Activated naive CD4-positive, alpha-beta T cell (primary cell): ENCODE measurements at regions not wholly inside any gene's neighbourhood (a gene's known extent, or its start where the extent isn't known, plus 50 kb on each side); places are given as distances from the start of the nearest gene placed in this dataset.
A peak's percentile ranks its signal among the peaks of the same experiment; 100 is the strongest.
"Not testable (repeated sequence)": the region's sequence is repeated elsewhere in the genome, so short reads cannot be mapped to it uniquely, and the experiment has no call there.

ENCODE experiments used
- DNase-seq, 4 experiments: peaks; one replicate each; lab custom pipeline; 2025; lab: John Stamatoyannopoulos, UW

GRCh38 chr3:130151555-130151954 lies 69.9 kb downstream of the ALG1L2 start:
- DNase-seq = not testable (repeated sequence)

- DNase-seq = not testable (repeated sequence)
These were observed 71.6 kb downstream of the ALG1L2 start for GRCh38 chr3:130153247-130153646.

DNA sequence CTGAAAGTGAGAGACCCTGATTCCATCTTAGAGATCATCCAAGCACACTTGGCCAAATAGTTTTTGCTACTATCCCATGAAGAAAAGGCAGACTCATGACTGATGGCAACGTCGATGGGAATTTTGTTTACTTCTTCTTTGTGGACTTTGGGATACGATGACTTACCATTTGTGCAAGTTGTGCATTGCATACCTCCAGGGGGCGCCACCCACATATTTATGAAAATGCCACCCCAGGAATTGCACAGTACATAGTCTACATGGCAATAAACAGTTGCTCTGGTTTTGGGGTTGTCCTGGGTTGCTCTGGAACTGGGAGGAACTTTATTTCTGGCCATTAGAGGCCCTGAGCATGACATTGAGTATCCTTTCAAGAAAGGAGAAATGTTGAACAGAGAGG lies 73.8 kb downstream of the ALG1L2 start:
- not testable (repeated sequence) for DNase-seq

DNA sequence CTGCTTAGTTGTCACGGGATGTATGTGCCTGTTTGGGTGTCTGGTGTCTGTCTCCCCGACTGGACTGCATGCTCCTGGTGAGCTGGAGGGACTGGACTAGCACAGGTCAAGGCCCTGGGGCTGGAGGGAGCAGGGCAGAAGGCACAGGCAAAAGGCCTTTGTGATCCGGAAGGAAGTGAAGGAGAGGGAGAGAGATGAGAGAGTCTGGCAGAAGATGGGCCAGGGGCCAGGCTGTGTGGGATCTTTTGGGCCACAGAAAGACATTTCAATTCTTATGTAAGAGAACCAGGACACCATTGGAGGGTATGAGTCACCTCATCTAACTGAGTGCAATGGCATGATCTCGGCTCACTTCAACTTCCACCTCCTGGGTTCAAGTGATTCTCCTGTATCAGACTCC lies 85.2 kb downstream of the ALG1L2 start:
- DNase-seq = not testable (repeated sequence)

DNA sequence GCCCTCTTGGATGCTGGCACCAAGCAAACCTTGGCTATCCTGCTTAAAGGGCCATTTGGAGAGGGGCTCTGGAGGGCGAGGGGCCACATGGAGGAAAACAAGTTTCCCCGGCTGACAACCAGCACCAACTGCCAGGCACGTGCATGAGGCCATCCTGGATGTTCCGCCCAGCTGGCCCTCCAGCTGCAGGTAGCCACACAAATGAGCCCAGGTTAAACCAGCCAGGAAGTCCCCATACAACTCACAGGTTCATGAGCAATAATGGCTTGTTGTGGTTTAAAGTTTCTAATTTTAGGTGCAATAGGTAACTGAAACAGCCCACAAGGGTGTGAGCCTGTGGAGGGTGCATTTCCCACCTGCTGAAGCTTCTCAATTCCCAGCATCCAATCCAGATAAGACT lies 93.6 kb downstream of the ALG1L2 start:
- DNase-seq = not testable (repeated sequence)

DNA sequence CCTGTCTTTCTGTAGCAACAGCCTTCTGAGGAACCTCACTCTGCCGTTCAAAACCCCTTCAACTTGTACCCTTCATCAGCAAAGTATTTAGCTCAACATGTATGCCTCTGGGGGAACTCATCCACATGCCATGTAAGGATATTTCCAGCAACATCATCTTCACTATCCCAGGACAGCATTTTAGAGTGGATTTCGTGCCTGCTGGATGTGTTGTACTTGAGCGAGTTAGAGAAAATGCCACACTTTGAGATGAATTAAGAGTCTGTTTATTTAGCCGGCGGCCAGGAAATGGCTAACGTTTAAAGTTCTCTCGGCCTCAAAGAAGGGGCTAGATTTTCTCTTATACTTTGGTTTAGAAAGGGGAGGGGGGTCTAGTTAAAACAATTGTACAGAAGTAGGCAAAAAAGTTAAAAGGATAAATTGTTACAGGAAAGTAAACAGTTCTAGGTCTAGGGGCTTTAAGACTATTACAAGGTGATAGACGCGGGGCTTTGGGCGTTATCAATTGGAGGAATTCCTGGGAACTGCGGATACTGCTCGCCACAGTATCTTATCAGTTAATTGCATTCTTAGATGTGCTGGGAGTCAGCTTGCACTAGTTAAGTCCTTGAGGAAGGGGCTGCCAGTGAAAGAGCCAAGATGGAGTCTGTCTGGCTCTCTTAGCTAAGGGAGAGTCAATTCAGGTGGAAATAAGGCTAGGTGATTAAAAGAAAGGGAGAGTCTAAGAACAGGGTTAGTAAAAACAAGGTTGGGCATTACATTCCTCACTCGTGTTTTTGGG lies 95.0 kb downstream of the ALG1L2 start:
- not testable (repeated sequence) for DNase-seq

GRCh38 chr3:130178835-130179234 lies 97.2 kb downstream of the ALG1L2 start:
- DNase-seq = not testable (repeated sequence)

GRCh38 chr3:130179353-130179970 lies 97.8 kb downstream of the ALG1L2 start:
- peak in 2 of 4 experiments; percentile 10 to 15 for DNase-seq

GRCh38 chr3:130182475-130182874 lies 100.8 kb downstream of the ALG1L2 start:
- not testable (repeated sequence) for DNase-seq

DNA sequence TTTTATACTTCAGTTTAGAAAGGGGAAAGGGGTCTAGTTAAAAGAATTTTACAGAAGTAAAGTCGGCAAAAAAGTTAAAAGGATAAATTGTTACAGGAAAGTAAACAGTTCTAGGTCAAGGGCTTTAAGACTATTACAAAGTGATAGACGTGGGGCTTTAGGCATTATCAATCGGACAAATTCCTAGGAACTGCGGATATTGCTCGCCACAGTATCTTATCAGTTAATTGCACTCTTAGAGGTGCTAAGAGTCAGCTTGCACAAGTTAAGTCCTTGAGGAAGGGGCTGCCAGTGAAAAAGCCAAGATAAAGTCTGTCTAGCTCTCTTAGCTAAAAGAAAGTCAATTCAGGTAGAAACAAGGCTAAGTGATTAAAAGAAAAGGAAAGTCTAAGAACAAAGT lies 102.1 kb downstream of the ALG1L2 start:
- DNase-seq = not testable (repeated sequence)

GRCh38 chr3:130184152-130185024 lies 102.8 kb downstream of the ALG1L2 start:
- not testable (repeated sequence) for DNase-seq

- DNase-seq = not testable (repeated sequence)
These were observed 119.6 kb downstream of the ALG1L2 start for GRCh38 chr3:130201272-130201671.

DNA sequence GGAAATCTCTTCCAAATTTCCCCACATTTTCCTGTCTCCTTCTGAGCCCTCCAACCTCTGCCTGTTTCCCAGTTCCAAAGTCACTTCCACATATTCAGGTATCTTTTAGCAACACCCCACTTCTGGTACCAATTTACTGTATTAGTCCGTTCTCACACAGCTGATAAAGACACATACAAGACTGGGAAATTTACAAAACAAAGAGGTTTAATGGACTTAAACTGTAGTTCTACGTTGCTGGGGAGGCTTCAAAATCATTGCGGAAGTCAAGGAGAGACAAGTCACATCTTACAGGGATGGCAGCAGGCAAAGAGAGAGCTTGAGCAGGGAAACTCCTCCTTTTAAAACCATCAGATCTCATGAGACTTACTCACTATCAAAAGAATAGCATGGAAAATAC lies 122.0 kb downstream of the ALG1L2 start:
- DNase-seq = not testable (repeated sequence)

DNA sequence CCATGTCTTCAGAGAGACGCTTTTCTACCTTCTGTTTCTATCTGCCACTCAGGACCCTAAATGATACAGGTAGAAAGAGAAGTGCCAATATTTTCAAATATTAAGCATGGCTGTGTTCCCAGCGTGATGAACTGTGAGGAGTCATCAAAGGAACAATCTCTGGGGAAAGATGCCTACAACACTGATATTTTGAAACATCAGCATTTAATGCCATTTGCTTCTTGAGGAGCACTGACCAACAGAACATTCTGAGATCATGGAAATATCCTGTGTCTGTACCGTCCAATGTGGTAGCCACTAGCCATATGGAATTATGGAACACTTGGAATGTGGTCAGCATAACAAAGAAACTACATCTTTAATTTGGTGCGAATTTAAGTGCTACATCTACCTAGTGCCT lies 117.9 kb upstream of the COL6A5 start:
- DNase-seq = no peak

GRCh38 chr3:130242850-130243569 lies 102.5 kb upstream of the COL6A5 start:
- DNase-seq = no peak

DNA sequence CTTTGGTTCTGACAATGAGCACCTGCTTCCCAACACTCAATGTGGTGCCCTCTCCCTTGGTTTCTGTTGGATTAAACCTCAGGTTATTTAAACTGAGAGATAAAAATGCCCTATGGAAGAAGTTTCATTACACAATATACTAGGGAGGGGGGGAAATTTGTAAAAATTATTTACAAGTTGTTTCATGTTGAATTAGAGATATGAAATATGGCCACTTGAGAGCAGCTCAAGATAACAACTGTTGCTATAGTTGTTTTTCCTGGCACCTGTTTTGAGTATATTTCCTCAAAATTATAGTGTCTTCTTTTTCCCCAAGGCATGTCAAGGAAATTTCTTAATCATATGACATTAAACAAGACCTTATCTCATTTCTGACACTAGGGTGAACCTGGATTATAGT lies 101.7 kb upstream of the COL6A5 start:
- no peak for DNase-seq

DNA sequence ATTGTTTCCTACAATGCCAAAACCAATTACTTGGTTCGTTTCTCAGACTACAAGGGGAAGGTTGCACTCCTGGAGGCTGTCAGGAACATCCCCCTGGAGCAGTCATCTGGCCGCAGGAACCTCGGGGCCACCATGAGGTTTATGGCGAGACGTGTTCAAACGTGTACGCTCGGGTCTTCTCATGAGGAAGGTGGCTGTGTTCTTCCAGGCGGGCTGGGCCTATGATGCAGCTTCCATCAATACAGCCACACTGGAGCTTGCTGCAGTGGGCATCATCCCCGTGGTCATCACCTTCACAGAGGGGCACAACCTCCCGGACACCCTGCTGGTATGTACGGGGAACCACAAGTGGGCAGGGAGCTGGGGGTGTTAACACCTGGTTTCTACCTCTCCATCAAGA lies 94.5 kb upstream of the COL6A5 start:
- no peak for DNase-seq

DNA sequence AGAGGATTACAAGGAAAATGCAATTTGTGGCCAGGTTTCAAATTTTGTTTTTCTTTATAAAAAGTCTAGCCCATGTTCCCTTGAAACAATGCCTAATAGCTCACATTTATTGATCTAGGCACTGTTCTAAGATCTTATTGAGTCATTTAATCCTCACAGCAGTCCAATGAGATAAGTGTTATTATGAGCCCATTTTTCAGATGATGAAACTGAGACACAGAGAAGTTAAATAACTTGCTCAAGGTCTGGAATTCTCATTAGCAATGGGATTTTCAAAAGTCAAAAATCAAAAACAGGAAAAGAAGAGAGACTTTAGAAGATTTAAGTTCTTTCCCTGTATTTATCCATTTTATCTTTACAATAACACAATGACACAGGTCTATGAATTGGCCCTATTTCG lies 90.0 kb upstream of the COL6A5 start:
- no peak for DNase-seq

DNA sequence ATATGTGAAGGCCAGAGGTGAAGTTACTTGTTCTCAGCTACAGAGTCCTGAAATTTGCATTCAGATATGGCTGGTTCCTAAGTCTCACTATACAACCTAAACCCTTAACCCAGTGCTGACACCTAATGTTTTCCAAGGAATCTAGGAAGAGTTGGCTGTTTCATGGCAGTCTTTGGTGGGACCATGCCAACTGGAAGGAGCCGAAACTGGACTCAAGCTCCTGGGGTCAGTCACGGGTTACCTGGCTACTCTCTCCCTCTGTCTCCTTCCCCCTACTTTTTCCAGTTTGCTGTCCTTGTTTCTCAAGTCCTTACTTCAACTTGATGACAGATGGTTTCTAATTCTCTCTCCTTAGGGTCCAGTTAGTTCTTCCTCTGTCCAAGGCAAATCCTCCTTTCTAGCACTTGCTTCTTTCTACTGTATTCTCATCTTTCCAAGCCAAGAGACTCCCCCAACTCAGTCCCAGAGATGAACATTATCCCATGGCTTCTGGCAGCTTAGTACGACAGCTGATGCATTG lies 88.6 kb upstream of the COL6A5 start:
- DNase-seq = no peak

DNA sequence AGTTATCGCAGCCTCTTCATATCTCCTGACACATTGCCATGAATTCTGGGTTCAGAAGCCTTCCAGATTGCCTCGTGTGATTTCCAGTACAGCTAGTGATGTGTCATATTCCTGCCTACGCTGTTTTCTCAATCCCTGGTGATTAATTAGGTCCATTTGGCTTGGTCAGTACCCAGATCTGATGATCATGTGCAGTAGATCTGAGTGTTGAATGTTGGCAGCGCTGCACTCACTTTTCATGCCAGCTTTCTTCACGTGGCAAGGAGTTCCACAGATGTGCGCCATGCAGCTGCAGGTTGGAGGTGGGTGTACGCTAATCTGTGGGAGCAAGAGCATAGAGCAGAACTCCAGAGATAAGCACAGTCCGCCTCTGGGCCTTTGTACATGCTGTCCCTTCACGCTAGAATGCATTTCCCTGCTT lies 86.9 kb upstream of the COL6A5 start:
- no peak for DNase-seq

DNA sequence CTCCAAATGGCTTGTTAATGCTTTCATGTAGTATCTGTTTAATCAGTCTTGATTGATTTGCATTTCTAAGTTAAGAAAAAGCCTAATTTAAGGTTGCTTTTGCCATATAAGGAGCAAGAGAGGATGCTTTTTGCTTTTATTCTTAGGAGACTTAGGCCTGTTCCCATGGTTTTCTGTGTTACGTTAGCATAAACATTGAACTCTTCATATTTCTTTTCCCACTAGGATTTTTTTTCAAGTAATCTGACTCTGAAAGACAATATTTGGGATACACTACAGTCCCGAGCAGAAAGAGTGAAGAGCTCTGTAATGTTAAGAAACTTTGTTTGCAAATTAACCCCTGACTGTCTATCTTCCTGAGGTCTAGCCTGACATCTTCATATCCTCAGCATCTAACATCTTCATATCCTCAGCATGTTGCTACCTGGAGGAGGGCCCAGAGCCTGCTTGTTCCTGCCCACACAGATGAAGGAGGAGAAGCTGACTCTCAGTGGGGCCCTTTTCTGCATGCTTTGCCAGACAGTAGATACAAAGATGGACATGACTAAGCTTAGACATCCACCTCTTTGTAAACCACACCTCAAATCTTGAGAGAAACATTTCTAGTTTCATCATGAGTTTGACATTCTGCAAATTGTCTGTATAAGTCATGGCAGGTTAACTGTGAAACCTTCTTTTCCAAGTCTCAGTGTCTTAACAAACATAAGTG lies 86.2 kb upstream of the COL6A5 start:
- no peak for DNase-seq
